GM23248 (cell line): ENCODE measurements at regions not wholly inside any gene's neighbourhood (a gene's known extent, or its start where the extent isn't known, plus 50 kb on each side); places are given as distances from the start of the nearest gene placed in this dataset.

ENCODE experiments used
- EZH2 ChIP-seq: fragments of 200-600 bp; sonication (generic); IDR thresholded peaks from 2 replicates; pipeline ENCODE4 v1.6.1; 2018; ENCODE audit warnings: antibody characterized with exemption, mild to moderate bottlenecking; ENCODE audit not compliant: insufficient read depth, poor library complexity, severe bottlenecking
- EZH2phosphoT487 ChIP-seq: fragments of 200-600 bp; sonication (generic); IDR thresholded peaks from 2 replicates; pipeline ENCODE4 v1.6.1; 2018; ENCODE audit warnings: antibody characterized with exemption, moderate library complexity, mild to moderate bottlenecking, low read depth; ENCODE audit not compliant: insufficient read depth

DNA sequence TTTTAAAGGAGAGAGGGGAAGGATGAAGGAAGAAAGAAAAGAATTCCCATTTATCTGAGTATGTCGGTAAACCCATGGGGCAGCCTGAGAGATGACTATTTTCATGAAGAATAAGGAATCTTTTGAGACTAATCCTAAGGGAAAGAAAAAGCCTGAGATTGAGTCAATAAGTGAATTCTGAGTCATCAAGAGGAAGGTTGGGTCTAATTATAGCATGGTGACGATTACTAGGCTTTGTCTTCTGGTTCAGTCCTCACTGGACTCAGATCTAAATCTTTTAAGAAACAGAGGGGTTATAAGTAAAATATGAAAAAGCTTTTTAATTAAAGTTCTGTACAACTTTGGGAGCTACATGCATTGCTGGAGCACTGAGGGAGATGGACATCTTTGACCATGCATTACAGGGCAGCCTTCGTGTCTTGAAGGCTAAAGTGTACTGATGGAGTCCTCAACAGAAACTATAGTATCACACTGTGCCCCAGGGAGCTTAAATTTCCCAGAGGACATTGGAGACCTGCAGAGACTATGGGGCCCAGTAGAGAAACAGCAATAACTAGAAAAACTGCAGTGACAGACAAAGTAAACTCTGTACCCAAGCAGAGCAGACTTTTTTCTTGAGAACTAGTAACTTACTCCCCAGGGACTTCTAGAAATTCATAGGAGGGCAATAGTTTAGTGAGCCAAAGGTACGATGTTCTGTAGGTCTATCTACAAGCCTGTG is 260.9 kb downstream of the RAD51AP2 start:
- no peak for TF ChIP-seq EZH2phosphoT487
- no peak for TF ChIP-seq EZH2
